ENCODE measurements at regions not wholly inside any gene's neighbourhood (a gene's known extent, or its start where the extent isn't known, plus 50 kb on each side); places are given as distances from the start of the nearest gene placed in this dataset.

- H3K9me3 ChIP-seq (ENCODE audit: control insufficient read depth, low read length, poor library complexity, severe bottlenecking) = no peaks in the 10 kb centered on the region
- DNase-seq (no peak), ATAC-seq (no peak)
- peaks cover 6% of the 10 kb centered on the region for H3K36me3 Mint-ChIP-seq (ENCODE audit: low read depth)
- H3K27ac Mint-ChIP-seq = peak overlapping the region; percentile 9
- H3K4me3 Mint-ChIP-seq = no peak overlapping the region
- peaks cover 10% of the 10 kb centered on the region for H3K4me1 Mint-ChIP-seq
- no peaks in the 10 kb centered on the region for H3K27me3 Mint-ChIP-seq
Observed at GRCh38 chr1:168370586-168370985, 89.9 kb downstream of the TBX19 start.

- Mint-ChIP-seq H3K27ac (no peak overlapping the region), H3K27me3 (no peaks in the 10 kb centered on the region), H3K4me1 (peaks cover 9% of the 10 kb centered on the region), H3K4me3 (no peak overlapping the region), H3K36me3 (ENCODE audit: low read depth) (peaks cover 6% of the 10 kb centered on the region)
- H3K9me3 ChIP-seq (ENCODE audit: control insufficient read depth, low read length, poor library complexity, severe bottlenecking) = no peaks in the 10 kb centered on the region
- DNase-seq (no peak), ATAC-seq (no peak)
Observed at GRCh38 chr1:168369655-168370054, 89.0 kb downstream of the TBX19 start.

- H3K4me1 Mint-ChIP-seq = peaks cover 11% of the 10 kb centered on the region
- peak overlapping the region; percentile 39 for H3K4me3 Mint-ChIP-seq
- peak overlapping the region; percentile 37 for H3K27ac Mint-ChIP-seq
- no peaks in the 10 kb centered on the region for H3K9me3 ChIP-seq (ENCODE audit: control insufficient read depth, low read length, poor library complexity, severe bottlenecking)
- no peaks in the 10 kb centered on the region for H3K27me3 Mint-ChIP-seq
- ATAC-seq = no peak
- no peak for DNase-seq
- H3K36me3 Mint-ChIP-seq (ENCODE audit: low read depth) = peaks cover 6% of the 10 kb centered on the region
Observed at GRCh38 chr1:168368131-168368530, 87.5 kb downstream of the TBX19 start.

- ATAC-seq (no peak), DNase-seq (no peak)
- Mint-ChIP-seq H3K4me1 (peaks cover 22% of the 10 kb centered on the region), H3K27ac (no peak overlapping the region), H3K27me3 (no peaks in the 10 kb centered on the region), H3K4me3 (no peak overlapping the region), H3K36me3 (ENCODE audit: low read depth) (peaks cover 6% of the 10 kb centered on the region)
- H3K9me3 ChIP-seq (ENCODE audit: control insufficient read depth, low read length, poor library complexity, severe bottlenecking) = no peaks in the 10 kb centered on the region
Observed at GRCh38 chr1:168365719-168366479, 85.2 kb downstream of the TBX19 start.

Measured in T-helper 17 cell (primary cell).